Common myeloid progenitor, CD34-positive (primary cell): ENCODE measurements at regions not wholly inside any gene's neighbourhood (a gene's known extent, or its start where the extent isn't known, plus 50 kb on each side); places are given as distances from the start of the nearest gene placed in this dataset.

Experiments
- CTCF ChIA-PET: fragments of 350-600 bp; sonication (Branson Sonifier 250); formaldehyde crosslinking; loops from one replicate; lab custom pipeline; 2021; ENCODE audit warnings: antibody characterized with exemption; lab: Charles Lee
- POLR2A ChIA-PET: fragments of 350-600 bp; sonication (Branson Sonifier 250); formaldehyde crosslinking; loops from one replicate; lab custom pipeline; 2021; ENCODE audit warnings: antibody characterized with exemption; lab: Charles Lee
- DNase-seq, 3 donors: peaks; one replicate each; pipeline versions ENCODE4 v3.0.0 to v3.0.0-alpha.2; 2013
- H3K27ac ChIP-seq, 2 experiments: 1 replicate in 1 of 2; 2 replicates in 1 of 2; pipeline ENCODE4 v1.7.0; 2013; ENCODE audit warnings: inconsistent platforms in 2 of 2, low read length in 2 of 2, mild to moderate bottlenecking in 2 of 2, low read depth in 1 of 2, moderate library complexity in 1 of 2; ENCODE audit not compliant: severe bottlenecking in 2 of 2, insufficient read depth in 1 of 2, poor library complexity in 1 of 2
- H3K27me3 ChIP-seq, 5 experiments: replicated peaks in 2 of 5; 1 replicate in 3 of 5; 2 replicates in 2 of 5; pipeline versions ENCODE4 v1.6.1 to v1.7.0; 2013; ENCODE audit warnings: low read length in 4 of 5, mild to moderate bottlenecking in 2 of 5, moderate library complexity in 2 of 5, inconsistent platforms in 1 of 5; ENCODE audit not compliant: insufficient read depth in 5 of 5, control insufficient read depth in 4 of 5
- H3K36me3 ChIP-seq, 4 experiments: 1 replicate in 2 of 4; 2 replicates in 2 of 4; pipeline versions ENCODE4 v1.6.1 to v1.7.0; 2013; ENCODE audit warnings: low read length in 3 of 4, control low read depth in 1 of 4, mild to moderate bottlenecking in 1 of 4; ENCODE audit not compliant: control insufficient read depth in 4 of 4, insufficient read depth in 4 of 4
- H3K4me1 ChIP-seq, 4 experiments: 1 replicate in 3 of 4; 2 replicates in 1 of 4; pipeline versions ENCODE4 v1.6.1 to v1.7.1; 2013; ENCODE audit warnings: low read length in 3 of 4, mild to moderate bottlenecking in 3 of 4, control low read depth in 1 of 4, inconsistent platforms in 1 of 4, moderate library complexity in 1 of 4; ENCODE audit not compliant: control insufficient read depth in 4 of 4, insufficient read depth in 4 of 4; ENCODE audit errors: control extremely low read depth in 1 of 4
- H3K4me3 ChIP-seq, 7 experiments: 1 replicate in 4 of 7; 2 replicates in 3 of 7; pipeline versions ENCODE4 v1.5.1 to v1.7.0; 2013; ENCODE audit warnings: mild to moderate bottlenecking in 7 of 7, low read length in 6 of 7, moderate library complexity in 6 of 7, inconsistent platforms in 2 of 7, low read depth in 2 of 7, control low read depth in 1 of 7; ENCODE audit not compliant: insufficient read depth in 4 of 7, control insufficient read depth in 1 of 7; ENCODE audit errors: extremely low read depth in 1 of 7
- H3K9me3 ChIP-seq, 5 experiments: 1 replicate in 4 of 5; 2 replicates in 1 of 5; pipeline versions ENCODE4 v1.6.1 to v1.7.1; 2013; ENCODE audit warnings: low read length in 4 of 5, mild to moderate bottlenecking in 2 of 5, inconsistent platforms in 1 of 5, low read depth in 1 of 5, moderate library complexity in 1 of 5; ENCODE audit not compliant: control insufficient read depth in 4 of 5, insufficient read depth in 2 of 5; ENCODE audit errors: control extremely low read depth in 1 of 5
- WGBS: methylation state at CpG from one replicate; pipeline ENCODE4 v1.1.5; 2013; ENCODE audit not compliant: insufficient coverage; 5-methylcytosine and 5-hydroxymethylcytosine counted together

GRCh38 chr15:29636140-29636539 is 186.1 kb downstream of the TJP1 start:
- DNase-seq: no peak

GRCh38 chr15:29635513-29636098 is 186.7 kb downstream of the TJP1 start:
- ChIA-PET POLR2A (no interaction called here), CTCF (no interaction called here)
- H3K9me3 ChIP-seq: no peaks in the 10 kb centered on the region
- 90% methylated on average over 6 of the region's 9 CpGs for WGBS
- no peak overlapping the region for H3K4me3 ChIP-seq
- no peak overlapping the region for H3K27ac ChIP-seq
- H3K4me1 ChIP-seq: no peaks in the 10 kb centered on the region
- DNase-seq: no peak
- H3K27me3 ChIP-seq: peaks cover 0 to 19% (median 0%) of the 10 kb centered on the region in 5 experiments
- no peaks in the 10 kb centered on the region for H3K36me3 ChIP-seq

More at GRCh38 chr15:29636140-29636539, 186.1 kb downstream of the TJP1 start:
- ChIA-PET POLR2A (no interaction called here), CTCF (no interaction called here)
- H3K9me3 ChIP-seq: no peaks in the 10 kb centered on the region
- H3K4me3 ChIP-seq: no peak overlapping the region
- no peak overlapping the region for H3K27ac ChIP-seq
- H3K27me3 ChIP-seq: peaks cover 0 to 19% (median 0%) of the 10 kb centered on the region in 5 experiments
- 93% methylated on average over 12 of the region's 13 CpGs for WGBS
- no peaks in the 10 kb centered on the region for H3K4me1 ChIP-seq
- H3K36me3 ChIP-seq: no peaks in the 10 kb centered on the region

GRCh38 chr15:29633971-29634370 is 188.3 kb downstream of the TJP1 start:
- no peaks in the 10 kb centered on the region for H3K4me1 ChIP-seq
- peaks cover 0 to 19% (median 0%) of the 10 kb centered on the region in 5 experiments for H3K27me3 ChIP-seq
- H3K27ac ChIP-seq: no peak overlapping the region
- no peaks in the 10 kb centered on the region for H3K36me3 ChIP-seq
- WGBS: 97% methylated on average over 5 of the region's 7 CpGs
- DNase-seq: no peak
- H3K4me3 ChIP-seq: no peak overlapping the region
- H3K9me3 ChIP-seq: no peaks in the 10 kb centered on the region
- CTCF ChIA-PET: no interaction called here
- POLR2A ChIA-PET: no interaction called here

GRCh38 chr15:29632671-29633406 is 189.4 kb downstream of the TJP1 start:
- ChIA-PET CTCF (no interaction called here), POLR2A (no interaction called here)
- Histone ChIP-seq H3K4me3 (no peak overlapping the region), H3K9me3 (no peaks in the 10 kb centered on the region), H3K36me3 (no peaks in the 10 kb centered on the region), H3K4me1 (no peaks in the 10 kb centered on the region), H3K27me3 (peaks cover 0 to 15% (median 2%) of the 10 kb centered on the region in 5 experiments), H3K27ac (no peak overlapping the region)
- DNase-seq: no peak
- WGBS: 81% methylated on average over 6 of the region's 8 CpGs

- Histone ChIP-seq H3K9me3 (no peaks in the 10 kb centered on the region), H3K27ac (no peak overlapping the region), H3K27me3 (peaks cover 0 to 15% (median 2%) of the 10 kb centered on the region in 5 experiments), H3K36me3 (no peaks in the 10 kb centered on the region), H3K4me1 (no peaks in the 10 kb centered on the region), H3K4me3 (no peak overlapping the region)
- peak in 1 of 3 donors; percentile 0 for DNase-seq
- 68% methylated on average over 7 of the region's 10 CpGs for WGBS
- CTCF ChIA-PET: no interaction called here
- POLR2A ChIA-PET: no interaction called here
Measured at GRCh38 chr15:29631076-29632070, 190.9 kb downstream of the TJP1 start.

DNA sequence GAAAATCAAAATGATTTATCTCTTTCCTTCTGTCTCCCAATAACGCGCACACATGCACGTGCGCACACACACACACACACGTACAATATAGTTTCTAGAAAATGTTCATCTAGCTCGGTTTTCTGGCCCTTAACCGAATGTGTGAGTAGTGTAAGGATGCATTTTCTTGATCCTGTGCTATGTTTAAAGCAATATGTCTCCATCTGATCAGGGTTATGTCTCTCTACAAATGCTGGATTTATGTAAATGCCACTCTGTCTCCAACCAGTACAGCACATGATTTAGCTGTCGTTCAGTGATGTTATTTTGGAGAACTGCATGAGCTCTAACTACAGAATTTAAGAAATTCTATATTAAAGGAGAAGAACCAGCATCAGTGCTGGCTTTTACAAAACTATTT is 198.0 kb downstream of the TJP1 start:
- no peaks in the 10 kb centered on the region for H3K9me3 ChIP-seq
- no peak for DNase-seq
- no peak overlapping the region for H3K4me3 ChIP-seq
- H3K27me3 ChIP-seq: peaks cover 0 to 3% (median 0%) of the 10 kb centered on the region in 5 experiments
- WGBS: no CpG with 5 or more reads among the region's 8 CpGs
- H3K4me1 ChIP-seq: no peaks in the 10 kb centered on the region
- POLR2A ChIA-PET: no interaction called here
- CTCF ChIA-PET: no interaction called here
- no peak overlapping the region for H3K27ac ChIP-seq
- H3K36me3 ChIP-seq: no peaks in the 10 kb centered on the region
